ENCODE measurements at regions not wholly inside any gene's neighbourhood (a gene's known extent, or its start where the extent isn't known, plus 50 kb on each side); places are given as distances from the start of the nearest gene placed in this dataset.

DNA sequence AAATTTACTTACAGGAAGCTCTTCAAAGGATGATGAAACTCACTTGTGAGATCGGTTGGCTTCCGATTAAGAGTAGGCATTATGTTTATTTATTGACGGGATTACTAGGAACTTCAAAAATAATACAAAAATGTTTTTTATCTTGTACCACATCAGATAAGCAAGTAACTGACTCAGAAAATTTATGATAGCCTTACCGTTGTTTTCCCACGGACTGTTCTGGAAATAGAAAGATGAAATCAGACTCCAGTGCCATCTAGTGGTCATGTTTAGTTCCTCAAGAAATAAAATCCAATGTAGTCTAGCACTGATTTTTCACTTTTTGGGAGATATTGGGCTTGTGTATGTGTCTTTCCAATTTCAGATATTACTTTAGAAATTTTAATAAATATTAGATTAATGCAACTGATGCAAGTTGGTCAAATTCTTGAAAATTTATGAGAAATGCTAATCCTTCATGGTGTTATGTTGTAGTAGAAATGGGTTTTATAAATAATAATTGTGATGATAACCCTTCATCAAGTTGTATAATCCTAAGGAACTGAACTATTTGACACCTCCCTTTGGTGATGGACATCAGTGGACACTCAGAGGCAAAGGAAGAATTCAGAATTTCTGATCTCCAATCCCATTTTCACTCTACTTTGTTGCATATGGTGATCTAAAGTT is 168.8 kb downstream of the TMEM26 start:
- TF ChIP-seq CTCF (IDR thresholded peaks at IDR 0.05) (peak; percentile 64 to 86 (median 83)), POLR2A (IDR thresholded peaks at IDR 0.05) (no peak)

Data from right lobe of liver (tissue), 4 donors.